Heart left ventricle (tissue), 13 donors: ENCODE measurements at regions not wholly inside any gene's neighbourhood (a gene's known extent, or its start where the extent isn't known, plus 50 kb on each side); places are given as distances from the start of the nearest gene placed in this dataset.

Experiments
- CTCF ChIP-seq, 12 donors: fragments of 200-600 bp; sonication (generic) in 4 of 12; IDR thresholded peaks; one replicate each; pipeline versions ENCODE4 v1.5.0 to v1.8.0; 2018 to 2022; ENCODE audit warnings: antibody characterized with exemption in 12 of 12, mild to moderate bottlenecking in 5 of 12
- POLR2A ChIP-seq, 2 donors: fragments of 450-650 bp; IDR thresholded peaks; one replicate each; pipeline ENCODE4 v1.6.1; 2017; ENCODE audit warnings: antibody characterized with exemption in 2 of 2, mild to moderate bottlenecking in 2 of 2, moderate library complexity in 2 of 2
- donor health status: ischemic (EF 13 %, LVEDD 7.1; RV severe dilation, severe dysfunction).
- donor health status: DM: no; HTN: yes; CAD: no.
- donor health status: DM: no; HTN: no; CAD: no.
- donor health status: ischemic (EF 25% LVEDD 6.9; RV normal size, moderate dysfunction).
- donor health status: ischemic (EF 25% LVEDD 5.7; RV mildly dilated, moderate dysfunction).
- donor health status: ischemic (EF 35%, LVEDD 5.7; RV mildly dilated, moderate dysfunction).
- donor health status: nonischemic (EF 11% LVEDD 7.7; RV severe dilation, severe dysfunction).
- donor health status: DM: yes; HTN: yes; CAD: no.
- donor health status: PGD.
- donor health status: ischemic (EF 29% LVEDD 5.4; RV normal size, mild dysfunction).
- donor health status: nonischemic (EF 23%, LVEDD 6.1; RV moderate dilation, normal function).

DNA sequence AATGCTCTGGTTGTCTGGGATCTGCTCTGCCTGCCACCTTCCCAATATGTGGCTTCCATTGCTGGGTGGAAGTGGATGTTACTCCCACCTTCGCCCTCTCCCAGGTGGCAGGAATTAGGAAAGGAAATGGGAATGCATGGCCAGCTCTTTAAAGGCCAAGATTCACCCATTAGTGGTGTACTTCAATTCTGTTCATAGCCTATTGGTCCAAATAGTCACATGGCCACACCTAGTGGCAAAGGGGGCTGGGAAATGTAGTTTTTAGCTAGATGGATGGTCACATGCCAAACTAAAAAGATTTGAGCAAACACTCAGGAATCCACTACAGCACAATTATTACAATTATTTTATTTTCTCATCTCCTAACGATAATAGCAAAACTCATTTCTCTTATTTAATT, 135.1 kb downstream of the NPY start:
- TF ChIP-seq CTCF (IDR thresholded peaks at IDR 0.05) (no peak), POLR2A (IDR thresholded peaks at IDR 0.05) (no peak)
